ENCODE measurements at regions not wholly inside any gene's neighbourhood (a gene's known extent, or its start where the extent isn't known, plus 50 kb on each side); places are given as distances from the start of the nearest gene placed in this dataset.

DNA sequence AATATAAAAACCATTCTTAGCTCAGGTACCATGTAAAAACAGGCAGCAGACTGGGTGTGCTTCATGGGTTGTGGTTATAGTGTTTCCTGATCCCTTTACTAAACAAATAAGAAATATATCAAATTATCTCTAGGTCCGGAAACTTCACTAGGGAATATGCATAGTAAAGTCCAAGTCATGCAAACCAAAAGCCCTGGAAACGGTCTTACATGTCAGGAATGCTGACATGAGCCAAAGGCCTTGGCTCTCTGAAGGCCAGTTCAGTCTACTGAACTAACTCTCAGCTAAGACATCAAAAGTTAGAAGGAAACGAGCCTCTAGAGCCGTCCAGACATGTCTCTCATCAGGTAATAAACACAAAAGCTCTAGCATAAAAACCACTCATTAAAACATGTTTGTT lies 778.9 kb upstream of the ZNF608 start:
- TF ChIP-seq, protein P1, sequence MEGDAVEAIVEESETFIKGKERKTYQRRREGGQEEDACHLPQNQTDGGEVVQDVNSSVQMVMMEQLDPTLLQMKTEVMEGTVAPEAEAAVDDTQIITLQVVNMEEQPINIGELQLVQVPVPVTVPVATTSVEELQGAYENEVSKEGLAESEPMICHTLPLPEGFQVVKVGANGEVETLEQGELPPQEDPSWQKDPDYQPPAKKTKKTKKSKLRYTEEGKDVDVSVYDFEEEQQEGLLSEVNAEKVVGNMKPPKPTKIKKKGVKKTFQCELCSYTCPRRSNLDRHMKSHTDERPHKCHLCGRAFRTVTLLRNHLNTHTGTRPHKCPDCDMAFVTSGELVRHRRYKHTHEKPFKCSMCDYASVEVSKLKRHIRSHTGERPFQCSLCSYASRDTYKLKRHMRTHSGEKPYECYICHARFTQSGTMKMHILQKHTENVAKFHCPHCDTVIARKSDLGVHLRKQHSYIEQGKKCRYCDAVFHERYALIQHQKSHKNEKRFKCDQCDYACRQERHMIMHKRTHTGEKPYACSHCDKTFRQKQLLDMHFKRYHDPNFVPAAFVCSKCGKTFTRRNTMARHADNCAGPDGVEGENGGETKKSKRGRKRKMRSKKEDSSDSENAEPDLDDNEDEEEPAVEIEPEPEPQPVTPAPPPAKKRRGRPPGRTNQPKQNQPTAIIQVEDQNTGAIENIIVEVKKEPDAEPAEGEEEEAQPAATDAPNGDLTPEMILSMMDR (IDR thresholded peaks at IDR 0.05; ENCODE audit: extremely low read depth in 1 of 2, insufficient read depth in 1 of 2, low read depth in 1 of 2, low read length in 2 of 2) = no peak
- TF ChIP-seq POLR2A (IDR thresholded peaks at IDR 0.05; ENCODE audit: low read depth, low read length) (no peak), EZH2 (IDR thresholded peaks at IDR 0.05; ENCODE audit: borderline replicate concordance, low read depth, low read length, severe bottlenecking) (no peak)

All from endothelial cell of umbilical vein (primary cell).